EL (cell line): ENCODE measurements at regions not wholly inside any gene's neighbourhood (a gene's known extent, or its start where the extent isn't known, plus 50 kb on each side); places are given as distances from the start of the nearest gene placed in this dataset.

Source experiments
- DNase-seq: peaks from one replicate; pipeline ENCODE4 v3.0.0-alpha.2; 2016

DNA sequence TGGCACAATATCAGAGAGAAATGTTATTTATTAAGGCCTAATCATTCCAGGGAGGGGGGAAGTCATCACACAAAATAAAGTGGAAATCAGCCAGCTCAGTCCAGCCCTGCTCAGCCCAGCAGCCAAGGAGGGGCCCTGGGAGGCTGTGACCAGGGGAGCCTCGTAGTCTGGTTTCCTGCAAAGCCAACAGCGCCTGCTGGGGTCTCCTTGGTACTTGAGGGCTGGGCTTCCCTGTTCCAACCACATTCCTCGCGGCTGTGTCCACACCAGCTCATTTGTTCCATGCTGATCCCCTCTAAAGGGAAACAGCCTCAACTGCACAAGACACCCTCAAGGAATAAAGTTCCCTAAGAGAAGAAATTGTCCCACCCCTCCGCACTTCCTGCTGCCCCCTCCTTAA lies 154.0 kb downstream of the TMEM132E start:
- DNase-seq, result no peak

- no peak for DNase-seq
Observed at GRCh38 chr17:34730816-34731215, 151.4 kb downstream of the TMEM132E start.

DNA sequence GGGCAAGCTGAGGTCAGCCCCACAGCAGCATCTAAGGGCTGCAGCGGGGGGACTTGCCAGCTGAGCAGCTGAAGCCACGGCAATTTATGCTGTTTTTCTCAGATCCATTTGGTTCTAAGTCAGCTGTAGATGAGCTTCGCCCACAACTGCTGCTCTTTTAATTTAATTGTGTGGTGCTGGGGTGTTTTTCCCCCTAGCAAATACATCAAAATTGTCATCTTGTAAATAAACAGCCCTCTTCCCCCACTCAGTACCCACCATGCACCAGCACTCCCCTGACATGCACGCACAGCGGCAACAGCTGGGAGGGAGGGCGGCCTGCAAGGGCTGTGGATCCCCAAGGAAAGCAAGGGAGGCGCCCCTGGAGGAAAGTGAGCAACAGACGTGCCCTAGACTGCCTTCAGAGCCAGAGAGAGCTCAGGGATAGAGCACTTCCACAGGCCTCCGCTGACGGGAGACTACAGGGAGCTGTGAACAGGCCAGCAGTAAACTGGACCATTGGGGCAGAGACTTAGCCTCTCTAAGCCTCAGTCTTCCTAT lies 149.5 kb downstream of the TMEM132E start:
- no peak for DNase-seq

GRCh38 chr17:34727601-34728000 lies 148.2 kb downstream of the TMEM132E start:
- no peak for DNase-seq

- no peak for DNase-seq
Observed at GRCh38 chr17:34726536-34727384, 147.4 kb downstream of the TMEM132E start.

DNA sequence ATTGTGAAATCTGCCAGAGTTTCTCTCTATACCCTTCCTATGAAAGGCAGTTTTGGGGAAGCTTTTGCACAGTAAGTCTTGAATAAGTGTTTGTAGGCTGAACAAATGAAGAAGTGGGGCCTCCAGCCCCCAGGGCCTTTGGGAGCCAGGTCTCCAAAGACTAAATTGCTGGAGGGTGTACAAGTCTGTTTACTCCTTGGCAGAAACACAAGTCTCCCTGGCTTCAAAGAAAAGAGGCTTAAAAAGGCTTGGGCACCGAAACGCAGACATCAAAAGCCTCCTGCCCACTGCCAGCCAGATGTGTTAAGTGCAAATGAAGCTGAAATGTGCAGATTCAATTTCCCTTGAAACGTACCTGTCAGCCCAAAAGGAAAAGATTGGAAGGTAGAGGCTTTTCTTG lies 146.3 kb downstream of the TMEM132E start:
- DNase-seq, result no peak

DNA sequence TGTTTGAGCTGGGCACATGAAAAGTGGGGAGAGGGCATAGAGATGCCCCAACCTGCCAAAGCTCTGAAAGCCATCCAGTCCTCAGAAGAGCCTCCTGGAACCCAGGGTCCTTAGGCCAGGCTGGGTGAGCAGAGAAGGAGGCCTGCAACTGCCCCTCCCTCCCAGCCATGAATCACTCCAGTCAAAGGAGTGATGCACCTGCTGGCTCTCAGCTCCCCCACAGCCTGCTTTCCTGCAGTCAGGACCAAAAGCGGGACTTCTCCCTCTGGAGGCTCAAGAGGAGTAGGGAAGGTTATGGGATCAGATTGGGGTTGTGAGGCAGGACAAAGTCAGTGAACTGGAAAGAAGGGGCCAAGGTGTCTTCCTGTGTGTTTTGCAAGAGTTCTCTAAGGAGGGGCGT lies 145.6 kb downstream of the TMEM132E start:
- no peak for DNase-seq

GRCh38 chr17:34723875-34724274 lies 144.5 kb downstream of the TMEM132E start:
- DNase-seq, result no peak

DNA sequence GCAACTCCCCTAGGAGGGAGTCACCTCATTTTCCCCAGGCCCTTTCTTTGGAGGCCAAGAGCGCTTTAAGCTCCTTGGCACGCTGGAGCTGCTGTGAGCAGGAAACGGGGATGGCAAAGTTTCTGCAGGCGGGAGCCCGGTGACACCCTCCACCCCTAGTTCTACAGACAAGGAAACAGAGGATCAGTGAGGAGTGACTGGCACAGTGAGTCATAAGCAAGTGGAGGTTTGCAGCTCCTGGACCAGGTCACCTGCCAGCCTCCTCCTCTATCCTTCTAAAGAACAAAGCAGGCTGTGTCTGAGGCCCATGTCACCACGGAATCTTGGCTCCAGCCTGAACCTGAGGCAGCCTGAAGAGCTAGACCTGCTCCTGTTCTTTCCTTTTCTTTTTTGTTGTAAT lies 141.9 kb downstream of the TMEM132E start:
- DNase-seq, result no peak

DNA sequence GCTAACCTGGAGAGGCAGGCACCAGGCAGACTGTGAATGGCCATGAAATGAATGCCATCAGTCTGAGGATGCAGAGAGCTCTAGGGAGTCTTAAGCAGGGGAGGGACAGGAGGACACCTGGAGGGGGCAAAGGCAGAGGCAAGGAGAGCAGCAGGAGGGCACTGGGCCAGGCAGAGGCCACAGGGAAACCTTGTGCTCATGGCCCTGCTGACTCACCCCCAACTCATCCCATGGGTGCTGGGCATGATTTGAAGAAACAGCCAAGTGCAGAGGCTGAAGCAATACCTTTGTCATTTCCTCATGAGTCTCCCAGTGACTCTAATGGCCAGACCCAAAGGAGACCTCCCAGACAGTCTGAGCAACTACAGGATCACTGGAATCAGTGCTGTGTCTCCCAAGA lies 141.4 kb downstream of the TMEM132E start:
- DNase-seq, result peak; percentile 32

DNA sequence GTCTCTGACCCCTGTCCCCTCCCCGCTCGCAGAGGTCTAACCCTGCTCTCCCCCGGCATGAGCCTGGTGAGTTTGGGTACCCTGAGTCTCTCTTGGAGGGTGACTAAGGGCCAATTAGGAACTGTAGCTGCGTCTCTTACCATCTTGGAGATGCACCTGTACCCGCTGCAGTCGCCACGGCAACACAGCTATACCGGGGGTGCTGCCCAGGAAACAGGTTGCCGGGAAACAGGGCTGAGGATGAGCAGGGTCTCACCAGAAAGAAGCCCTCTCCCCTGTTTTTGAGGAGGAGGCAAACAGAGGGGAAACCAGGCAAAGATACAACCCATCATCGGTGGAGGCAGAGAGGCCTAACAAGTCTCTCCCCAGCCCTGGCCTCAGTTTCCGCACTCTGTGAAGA lies 140.2 kb downstream of the TMEM132E start:
- no peak for DNase-seq

- DNase-seq, result no peak
Observed at GRCh38 chr17:34717092-34717491, 137.7 kb downstream of the TMEM132E start.

DNA sequence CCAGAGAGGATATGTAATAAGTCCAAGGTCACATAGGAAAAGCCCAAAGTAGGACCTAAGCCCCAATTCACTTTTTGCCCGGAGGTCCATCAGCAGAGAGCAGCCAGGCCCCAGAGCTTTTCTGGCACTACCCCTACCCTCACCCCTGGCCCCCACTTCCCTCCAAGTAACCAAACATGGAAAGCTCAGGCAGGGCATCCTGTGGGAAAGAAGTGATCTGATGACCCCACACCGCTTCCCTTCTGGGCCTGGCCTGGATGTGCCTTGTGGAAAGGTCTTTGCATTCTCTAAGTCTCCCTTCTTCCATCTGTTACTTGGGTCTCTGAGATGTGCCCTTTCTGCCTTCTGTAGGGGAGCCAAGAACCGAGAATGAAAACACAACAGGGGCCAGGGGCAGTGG lies 136.9 kb downstream of the TMEM132E start:
- no peak for DNase-seq

- DNase-seq, result no peak
Observed at GRCh38 chr17:34715504-34715903, 136.1 kb downstream of the TMEM132E start.

GRCh38 chr17:34714475-34715410 lies 135.4 kb downstream of the TMEM132E start:
- DNase-seq, result no peak

GRCh38 chr17:34713687-34714086 lies 134.3 kb downstream of the TMEM132E start:
- no peak for DNase-seq

DNA sequence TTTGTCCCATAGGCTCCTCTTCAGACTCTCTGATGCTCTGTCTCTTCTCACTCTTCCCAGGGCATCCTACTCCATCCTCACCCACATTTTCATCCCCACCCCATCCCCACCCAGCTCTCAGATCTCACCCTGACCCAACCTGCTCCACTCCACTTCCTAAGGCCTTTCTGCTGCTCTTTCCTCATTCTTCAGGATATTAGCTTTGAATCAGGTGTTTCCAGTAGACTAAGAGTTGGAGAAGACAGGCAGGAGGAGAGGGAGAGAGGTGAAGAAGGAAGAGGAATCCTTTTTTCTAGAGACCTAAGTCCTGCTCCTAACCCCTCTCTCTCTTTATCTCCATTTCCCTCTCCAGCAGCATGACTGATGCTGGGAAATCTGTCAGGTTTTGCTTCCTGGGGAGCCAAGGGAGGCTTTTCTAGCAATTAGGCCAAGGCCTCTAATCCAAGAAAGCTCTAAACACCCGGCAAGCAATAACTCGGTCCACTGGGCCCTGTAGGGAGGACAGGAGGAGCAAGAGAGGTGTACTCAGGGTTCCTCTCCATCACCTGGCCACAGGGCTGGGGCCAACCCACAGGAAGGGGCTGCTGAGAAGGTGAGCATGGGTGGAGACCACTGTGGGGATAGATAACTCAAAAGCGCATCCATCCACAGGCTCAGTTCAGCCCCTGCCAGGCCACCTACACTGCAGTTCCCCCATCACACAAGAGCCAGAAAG lies 133.3 kb downstream of the TMEM132E start:
- DNase-seq, result no peak

DNA sequence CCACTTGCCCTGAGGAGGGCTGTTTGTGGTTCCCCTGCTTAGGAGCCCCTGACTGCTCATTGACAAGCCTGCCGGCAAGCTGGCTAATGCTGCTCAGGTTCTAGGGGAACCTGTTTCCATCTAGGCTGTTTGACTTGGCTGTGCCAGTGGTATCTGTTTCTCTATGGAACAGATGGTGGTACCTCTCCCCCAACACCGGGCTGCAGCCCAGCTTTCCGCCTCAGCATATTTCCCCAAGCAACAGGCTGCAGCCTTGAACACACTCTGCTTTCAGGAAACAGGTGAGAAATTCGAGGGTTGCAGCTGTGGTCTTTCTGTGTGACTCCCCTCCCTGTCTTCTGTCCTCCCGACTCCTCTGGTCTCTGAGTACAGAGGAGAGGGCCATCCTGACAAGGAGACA lies 132.3 kb downstream of the TMEM132E start:
- no peak for DNase-seq

DNA sequence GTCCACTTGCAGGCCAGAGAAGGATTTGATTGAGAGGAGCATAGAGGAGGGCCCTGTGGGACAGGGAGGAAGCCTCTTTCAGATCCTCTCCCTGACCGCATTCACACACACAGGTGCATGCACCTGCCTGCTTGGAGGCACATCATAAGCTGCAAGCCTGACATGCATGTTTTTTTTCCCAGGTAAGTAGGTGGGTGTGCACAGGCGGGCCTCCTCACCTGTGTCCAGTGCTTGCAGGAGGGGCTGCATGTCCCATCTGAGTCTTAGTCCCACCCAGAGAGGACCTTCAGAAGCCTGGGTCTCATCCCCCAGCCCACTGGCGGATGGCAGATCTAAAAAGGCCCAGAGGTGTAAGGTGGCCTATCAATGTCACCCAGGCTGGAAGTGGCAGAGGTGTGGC lies 130.8 kb downstream of the TMEM132E start:
- DNase-seq, result no peak

DNA sequence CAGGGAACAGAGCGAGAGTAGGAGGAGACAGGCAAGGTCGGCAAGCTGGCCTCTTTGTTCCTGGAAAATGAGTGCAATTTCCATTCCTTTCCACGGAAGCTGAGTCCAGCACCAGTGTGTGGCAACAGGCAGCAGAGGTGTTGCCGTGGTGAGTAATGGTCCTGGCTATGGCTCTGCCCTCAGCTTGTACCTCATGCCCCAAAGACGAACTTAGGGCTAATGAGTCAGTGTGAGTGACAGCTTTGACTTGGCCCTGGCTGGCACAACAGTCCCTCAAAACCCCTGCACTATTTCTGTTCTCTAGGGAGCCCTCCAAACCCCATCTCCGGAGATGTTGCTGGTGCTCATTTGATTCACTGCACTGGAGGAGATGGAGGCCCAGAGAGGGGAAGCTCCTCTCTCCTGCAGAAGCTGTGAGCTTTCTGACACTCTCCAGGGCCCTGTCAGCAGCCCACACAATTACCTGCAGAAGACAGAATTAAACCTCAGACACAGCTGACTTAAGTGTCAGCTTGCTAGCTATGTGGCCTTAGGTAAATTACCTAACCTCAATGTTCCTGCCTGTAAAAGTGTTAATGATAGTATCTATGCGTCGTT lies 129.9 kb downstream of the TMEM132E start:
- no peak for DNase-seq

GRCh38 chr17:34706029-34706428 lies 126.6 kb downstream of the TMEM132E start:
- DNase-seq, result peak; percentile 6

GRCh38 chr17:34703533-34703932 lies 124.2 kb downstream of the TMEM132E start:
- peak; percentile 27 for DNase-seq

DNA sequence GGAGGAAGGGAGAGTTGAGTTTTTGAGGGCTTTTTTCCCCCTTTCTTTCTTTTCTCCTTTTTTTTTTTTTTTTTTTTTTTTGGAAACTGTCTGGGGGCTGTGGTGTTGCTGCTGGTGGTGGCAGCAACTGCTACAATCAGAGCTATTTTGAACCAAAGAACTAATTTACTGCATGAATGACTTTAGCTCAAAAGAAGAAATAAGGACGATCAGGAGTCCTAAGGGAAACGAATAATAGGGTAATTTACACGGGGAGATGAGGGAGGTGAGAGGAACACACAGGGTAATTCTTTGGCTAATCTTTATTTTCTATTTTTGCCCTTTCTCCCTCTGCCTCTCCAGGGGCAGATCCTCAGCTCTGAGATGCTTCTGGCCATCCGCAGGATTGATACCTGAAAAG lies 119.8 kb downstream of the TMEM132E start:
- no peak for DNase-seq
